Hematopoietic multipotent progenitor cell treated with erythropoietin and hydrocortisone succinate and interleukin-3 and kit ligand, for 4 days (in vitro differentiated cells): ENCODE measurements at regions not wholly inside any gene's neighbourhood (a gene's known extent, or its start where the extent isn't known, plus 50 kb on each side); places are given as distances from the start of the nearest gene placed in this dataset.
"Not testable (repeated sequence)": the region's sequence is repeated elsewhere in the genome, so short reads cannot be mapped to it uniquely, and the experiment has no call there.

Source experiments
- DNase-seq: peaks from one replicate; pipeline ENCODE4 v3.0.0-alpha.2; 2015

GRCh38 chr17:46460129-46460528 is 52.1 kb upstream of the LRRC37A2 start:
- DNase-seq = not testable (repeated sequence)

GRCh38 chr17:46455069-46455468 is 57.2 kb upstream of the LRRC37A2 start:
- DNase-seq = not testable (repeated sequence)

- DNase-seq = not testable (repeated sequence)
These were observed 57.7 kb upstream of the LRRC37A2 start for GRCh38 chr17:46454572-46454971.

DNA sequence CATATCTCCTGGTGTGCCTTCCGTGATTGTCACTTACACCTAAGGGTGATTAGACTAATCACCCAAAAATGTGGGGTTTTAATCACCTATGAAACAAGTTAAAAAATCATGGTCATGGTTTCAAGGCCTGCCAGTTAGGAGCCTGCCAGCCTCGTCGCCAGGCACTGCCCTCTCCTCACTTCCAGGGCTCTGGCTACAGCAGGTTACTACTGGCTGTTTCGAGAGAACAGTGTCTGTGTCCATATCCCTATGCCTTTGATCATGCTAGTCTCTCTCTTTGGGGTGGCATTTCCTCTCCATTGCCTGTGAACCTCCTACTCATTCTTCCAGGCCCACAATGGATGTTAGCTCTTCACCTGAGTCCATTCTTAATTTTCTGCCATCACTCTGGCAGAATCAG is 59.2 kb upstream of the LRRC37A2 start:
- DNase-seq = not testable (repeated sequence)

DNA sequence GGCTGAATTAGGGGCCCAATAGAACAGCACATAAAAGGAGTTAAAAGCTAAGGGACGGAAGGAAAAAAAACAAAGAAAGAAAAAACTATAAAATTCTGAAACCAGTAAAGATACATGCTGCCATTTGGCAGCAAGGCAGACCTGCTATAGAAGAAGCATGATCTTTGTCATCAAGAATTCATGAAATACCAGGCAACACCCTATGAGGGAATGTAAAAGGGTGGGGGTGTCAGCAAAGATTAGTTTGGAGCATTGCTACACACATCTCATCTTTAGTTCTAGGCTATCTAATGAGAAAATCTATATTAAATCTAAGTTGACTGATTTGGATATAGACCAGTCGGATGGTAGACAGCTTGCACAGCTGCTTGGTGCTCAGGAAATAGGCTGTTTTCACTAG is 66.4 kb upstream of the LRRC37A2 start:
- not testable (repeated sequence) for DNase-seq

GRCh38 chr17:46445411-46445810 is 66.9 kb upstream of the LRRC37A2 start:
- not testable (repeated sequence) for DNase-seq

- not testable (repeated sequence) for DNase-seq
These were observed 70.1 kb upstream of the LRRC37A2 start for GRCh38 chr17:46442153-46442552.

GRCh38 chr17:46440665-46441064 is 71.6 kb upstream of the LRRC37A2 start:
- DNase-seq = not testable (repeated sequence)

DNA sequence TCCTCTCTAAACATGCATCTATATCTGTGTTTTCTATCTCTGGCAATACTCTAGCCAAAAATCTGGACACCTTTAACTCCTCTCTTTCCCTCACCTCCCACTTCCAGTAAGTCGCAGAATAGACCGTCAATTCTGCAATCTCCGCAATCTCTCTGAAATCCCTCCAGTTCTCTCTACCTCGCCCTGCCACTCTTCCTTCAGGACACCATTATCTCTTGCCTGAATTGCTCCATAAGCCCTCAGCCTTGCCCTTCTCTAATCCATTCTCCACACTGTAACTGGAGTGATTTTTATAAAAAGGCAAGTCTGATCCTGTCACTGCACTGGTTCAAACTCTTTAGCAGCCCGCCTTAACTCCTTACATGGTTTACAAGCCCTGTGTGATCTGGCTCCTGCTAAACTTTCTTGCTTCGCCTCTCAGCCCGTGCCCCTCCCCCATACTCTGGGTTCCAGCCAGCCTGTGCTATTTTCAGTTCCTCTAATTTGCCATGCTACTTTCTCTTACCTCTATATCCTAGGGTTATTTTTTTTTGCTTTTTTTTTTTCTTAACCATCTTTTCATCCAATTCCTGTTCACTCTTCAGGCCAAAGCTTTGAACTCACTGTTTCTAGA is 73.0 kb upstream of the ARL17B start:
- DNase-seq = not testable (repeated sequence)

DNA sequence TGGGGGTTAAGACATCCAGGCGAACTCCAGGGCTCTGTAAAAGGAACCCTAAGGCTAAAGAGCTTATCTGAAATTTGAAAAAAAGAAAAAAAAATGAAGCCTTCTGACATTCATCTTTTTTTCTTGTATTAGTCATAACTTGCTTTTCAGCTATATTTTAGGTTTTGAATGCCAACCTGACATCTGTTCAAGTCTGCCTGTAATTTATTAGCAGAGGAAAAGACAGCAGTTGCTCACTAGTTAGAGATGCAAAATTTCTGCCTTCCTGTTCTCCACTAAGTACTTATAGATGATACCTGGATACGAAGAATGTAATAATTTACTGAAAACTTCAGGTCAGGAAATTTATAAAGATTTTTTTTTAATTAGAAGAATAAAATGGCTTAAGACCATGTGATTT is 68.7 kb upstream of the ARL17B start:
- DNase-seq = not testable (repeated sequence)

DNA sequence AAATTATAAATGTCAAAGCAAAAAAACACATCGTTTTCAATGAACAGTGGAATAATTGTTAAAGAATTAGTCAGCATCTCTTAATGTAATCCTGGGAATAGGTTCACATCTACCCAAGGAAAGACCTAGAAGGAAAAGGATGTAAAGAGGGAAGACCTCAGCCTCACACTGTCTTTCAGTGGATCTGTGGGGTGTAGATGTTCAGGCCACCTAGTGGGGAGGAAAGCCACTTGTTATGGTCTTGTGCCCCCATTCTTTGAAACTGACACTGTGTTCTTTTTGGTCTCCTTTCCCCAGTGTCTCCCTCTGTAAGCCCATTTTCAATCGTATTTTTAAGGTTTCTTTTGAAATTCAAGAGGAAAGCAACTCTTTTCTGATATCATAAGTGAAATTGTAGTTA is 68.1 kb upstream of the ARL17B start:
- not testable (repeated sequence) for DNase-seq

DNA sequence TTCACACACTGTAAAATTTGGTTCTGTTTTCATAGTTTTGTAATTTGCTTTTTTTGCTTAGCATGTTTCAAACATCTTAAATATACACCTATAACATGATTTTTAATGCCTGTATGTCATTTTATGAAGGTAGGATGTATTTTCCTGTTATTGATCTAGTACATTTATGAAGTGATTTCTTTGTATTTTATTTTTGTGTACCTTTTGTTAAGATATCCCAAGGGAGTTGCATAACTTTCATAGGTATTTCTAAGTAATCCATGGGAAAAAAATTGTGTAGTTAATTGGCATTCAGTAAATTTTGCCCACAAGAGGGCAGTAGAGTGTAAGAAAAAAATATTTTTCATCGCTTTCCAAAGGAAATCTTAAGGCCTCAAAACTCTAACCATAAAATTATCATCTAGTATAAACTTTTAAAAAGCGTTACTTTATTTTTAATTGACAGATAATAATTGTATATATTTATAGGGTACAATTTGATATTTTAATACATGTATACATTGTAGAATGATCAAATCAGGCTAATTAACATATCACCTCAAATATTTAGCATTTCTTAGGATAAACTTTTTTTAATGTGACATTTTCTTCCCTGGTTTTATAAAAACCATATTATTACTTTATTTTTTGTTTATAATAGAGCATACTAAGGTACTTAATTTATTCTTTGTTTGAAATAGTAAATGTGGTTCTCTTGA is 62.8 kb upstream of the ARL17B start:
- DNase-seq = not testable (repeated sequence)

- peak; percentile 56 for DNase-seq
These were observed 56.3 kb upstream of the ARL17B start for GRCh38 chr17:46417907-46418306.

DNA sequence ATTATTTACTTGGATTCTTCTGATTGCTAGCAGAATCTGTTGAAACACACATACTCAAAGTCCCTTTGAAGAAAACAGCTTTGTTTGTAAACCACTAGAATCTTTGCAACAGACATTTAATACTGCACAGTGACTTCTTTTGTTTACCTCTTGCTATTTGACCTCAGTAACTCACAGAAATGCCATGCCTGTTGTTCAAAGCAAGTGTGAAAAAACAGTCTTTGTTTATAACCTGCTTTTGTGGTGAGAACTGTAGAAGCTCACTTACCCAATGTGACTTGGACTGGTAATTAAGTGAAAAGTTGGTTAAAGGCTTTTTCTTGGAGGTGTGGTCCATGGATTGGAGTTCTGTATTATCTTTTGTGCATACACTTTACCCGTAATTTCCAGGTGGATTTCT is 55.7 kb upstream of the ARL17B start:
- not testable (repeated sequence) for DNase-seq

GRCh38 chr17:46414559-46414958 is 53.0 kb upstream of the ARL17B start:
- not testable (repeated sequence) for DNase-seq

DNA sequence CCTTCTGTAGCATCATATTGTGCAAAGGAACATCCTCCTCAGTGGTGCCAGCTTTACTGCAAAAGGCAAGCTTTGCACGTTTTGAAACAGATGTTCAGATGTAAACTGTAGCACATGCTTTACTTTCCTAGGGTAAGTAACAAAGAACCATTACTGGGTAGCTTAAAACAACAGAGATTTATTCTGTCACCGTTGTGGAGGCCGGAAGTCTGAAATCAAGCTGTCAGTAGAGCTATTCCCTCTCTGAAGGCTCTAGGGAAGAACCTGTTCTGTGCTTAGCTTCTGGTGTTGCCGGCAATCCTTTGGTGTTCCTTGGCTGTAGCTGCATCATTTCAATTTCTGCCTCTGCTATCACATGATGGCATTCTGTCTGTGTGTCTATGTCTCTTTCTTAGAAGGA is 50.6 kb upstream of the ARL17B start:
- DNase-seq = not testable (repeated sequence)

DNA sequence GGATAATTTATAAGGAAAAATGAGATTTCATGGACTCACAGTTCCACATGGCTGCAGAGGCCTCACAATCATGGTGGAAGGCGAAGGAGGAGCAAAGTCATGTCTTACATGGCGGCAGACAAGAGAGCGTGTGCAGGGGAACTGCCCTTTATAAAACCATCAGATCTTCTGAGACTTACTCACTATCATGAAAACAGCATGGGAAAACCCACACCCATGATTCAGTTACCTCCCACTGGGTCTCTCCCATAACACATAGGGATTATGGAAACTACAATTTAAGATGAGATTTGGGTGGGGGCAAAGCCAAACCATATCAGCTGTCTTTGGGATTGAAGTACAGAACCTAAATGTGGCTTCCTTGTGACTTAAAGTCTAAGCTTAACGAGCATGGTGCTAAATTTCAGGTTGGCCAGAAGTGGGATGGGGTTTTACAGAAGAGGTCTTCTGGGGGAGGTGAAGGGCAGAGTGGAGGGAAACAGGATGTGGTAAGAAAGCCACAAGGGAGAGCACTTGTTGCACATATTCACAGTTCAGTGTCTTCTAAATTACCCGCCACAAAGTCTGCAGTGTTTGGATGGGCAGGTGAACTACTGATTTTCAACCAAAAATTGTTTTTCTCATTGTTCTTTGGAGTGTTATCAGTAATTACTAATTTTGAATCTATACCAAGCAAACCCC is 49.7 kb upstream of the ARL17B start:
- not testable (repeated sequence) for DNase-seq
